OCI-LY3 (cell line): ENCODE measurements at regions not wholly inside any gene's neighbourhood (a gene's known extent, or its start where the extent isn't known, plus 50 kb on each side); places are given as distances from the start of the nearest gene placed in this dataset.

Experiments used
- H2AFZ ChIP-seq: fragments of 200-600, 300-600 bp; shearing (Covaris generic); 2 replicates; pipeline ENCODE4 v1.6.0; 2014; ENCODE audit warnings: antibody characterized with exemption, low read depth, low read length
- H3K27ac ChIP-seq: fragments of 200-600, 300-600 bp; sonication (generic); 2 replicates; pipeline ENCODE4 v1.5.1; 2014; ENCODE audit warnings: mild to moderate bottlenecking, low read length, moderate library complexity, mixed read lengths
- H3K27me3 ChIP-seq: fragments of 200-600, 300-600 bp; sonication (generic); 2 replicates; pipeline ENCODE4 v1.6.1; 2014; ENCODE audit warnings: low read depth, low read length, mixed read lengths
- H3K36me3 ChIP-seq: fragments of 200-600, 300-600 bp; sonication (generic); replicated peaks from 2 replicates; pipeline ENCODE3; 2014; ENCODE audit warnings: low read depth, low read length, mixed read lengths
- H3K4me1 ChIP-seq: fragments of 300-600, 200-600 bp; sonication (generic); 2 replicates; pipeline ENCODE4 v1.6.1; 2014; ENCODE audit warnings: low read length, mixed read lengths
- H3K4me2 ChIP-seq: fragments of 200-600, 300-600 bp; sonication (generic); 2 replicates; pipeline ENCODE4 v1.6.1; 2014; ENCODE audit warnings: low read length, mixed read lengths
- H3K4me3 ChIP-seq: fragments of 300-600, 200-600 bp; sonication (generic); 2 replicates; pipeline ENCODE4 v1.5.1; 2014; ENCODE audit warnings: antibody characterized with exemption, mild to moderate bottlenecking, low read length, moderate library complexity
- H3K79me2 ChIP-seq: fragments of 300-600, 200-600 bp; shearing (Covaris generic); 2 replicates; pipeline ENCODE4 v1.6.1; 2014; ENCODE audit warnings: mild to moderate bottlenecking, low read length, mixed read lengths
- H3K9ac ChIP-seq: fragments of 300-600, 200-600 bp; shearing (Covaris generic); 2 replicates; pipeline ENCODE4 v1.6.0; 2014; ENCODE audit warnings: mild to moderate bottlenecking, low read length, moderate library complexity
- H3K9me3 ChIP-seq: fragments of 200-600, 300-600 bp; shearing (Covaris generic); 2 replicates; pipeline ENCODE4 v1.6.1; 2014; ENCODE audit warnings: low read length, mixed read lengths; ENCODE audit not compliant: insufficient read depth
- H4K20me1 ChIP-seq: fragments of 200-600, 300-600 bp; sonication (generic); 2 replicates; pipeline ENCODE4 v1.6.1; 2016; ENCODE audit warnings: low read length, mixed read lengths; ENCODE audit not compliant: insufficient read depth
- EZH2phosphoT487 ChIP-seq: fragments of 200-600 bp; shearing (Covaris generic); IDR thresholded peaks from 2 replicates; pipeline ENCODE4 v1.6.1; 2018; ENCODE audit warnings: antibody characterized with exemption, mixed run types, low read depth
- TF ChIP-seq, protein P1 (sequence below): fragments of 200-600, 300-600 bp; sonication (generic); IDR thresholded peaks from 2 replicates; pipeline ENCODE4 v1.5.1; 2014; ENCODE audit warnings: antibody characterized with exemption, low read length, low read depth

DNA sequence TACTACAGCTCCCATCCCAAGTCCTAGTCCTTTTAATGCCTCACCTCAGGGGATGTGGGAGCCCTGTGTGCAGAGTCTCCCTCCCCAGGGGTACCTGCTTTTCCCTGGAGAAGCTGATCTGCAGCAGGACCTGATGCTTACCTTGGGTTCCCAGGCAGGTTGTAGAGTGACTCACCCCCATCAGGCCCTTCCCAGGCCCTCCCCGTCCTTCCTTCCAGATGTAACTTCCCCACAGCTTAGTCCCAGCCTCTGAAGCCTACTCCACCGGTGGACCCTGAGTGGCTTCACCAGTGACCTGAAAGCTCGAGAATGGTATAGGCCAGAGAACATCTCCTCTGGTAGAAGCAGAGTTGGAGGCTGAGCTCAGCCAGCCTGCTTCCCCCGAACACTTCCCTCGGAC is 254.2 kb upstream of the STT3B start:
- TF ChIP-seq, protein P1, sequence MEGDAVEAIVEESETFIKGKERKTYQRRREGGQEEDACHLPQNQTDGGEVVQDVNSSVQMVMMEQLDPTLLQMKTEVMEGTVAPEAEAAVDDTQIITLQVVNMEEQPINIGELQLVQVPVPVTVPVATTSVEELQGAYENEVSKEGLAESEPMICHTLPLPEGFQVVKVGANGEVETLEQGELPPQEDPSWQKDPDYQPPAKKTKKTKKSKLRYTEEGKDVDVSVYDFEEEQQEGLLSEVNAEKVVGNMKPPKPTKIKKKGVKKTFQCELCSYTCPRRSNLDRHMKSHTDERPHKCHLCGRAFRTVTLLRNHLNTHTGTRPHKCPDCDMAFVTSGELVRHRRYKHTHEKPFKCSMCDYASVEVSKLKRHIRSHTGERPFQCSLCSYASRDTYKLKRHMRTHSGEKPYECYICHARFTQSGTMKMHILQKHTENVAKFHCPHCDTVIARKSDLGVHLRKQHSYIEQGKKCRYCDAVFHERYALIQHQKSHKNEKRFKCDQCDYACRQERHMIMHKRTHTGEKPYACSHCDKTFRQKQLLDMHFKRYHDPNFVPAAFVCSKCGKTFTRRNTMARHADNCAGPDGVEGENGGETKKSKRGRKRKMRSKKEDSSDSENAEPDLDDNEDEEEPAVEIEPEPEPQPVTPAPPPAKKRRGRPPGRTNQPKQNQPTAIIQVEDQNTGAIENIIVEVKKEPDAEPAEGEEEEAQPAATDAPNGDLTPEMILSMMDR: no peak
- no peak for TF ChIP-seq EZH2phosphoT487

DNA sequence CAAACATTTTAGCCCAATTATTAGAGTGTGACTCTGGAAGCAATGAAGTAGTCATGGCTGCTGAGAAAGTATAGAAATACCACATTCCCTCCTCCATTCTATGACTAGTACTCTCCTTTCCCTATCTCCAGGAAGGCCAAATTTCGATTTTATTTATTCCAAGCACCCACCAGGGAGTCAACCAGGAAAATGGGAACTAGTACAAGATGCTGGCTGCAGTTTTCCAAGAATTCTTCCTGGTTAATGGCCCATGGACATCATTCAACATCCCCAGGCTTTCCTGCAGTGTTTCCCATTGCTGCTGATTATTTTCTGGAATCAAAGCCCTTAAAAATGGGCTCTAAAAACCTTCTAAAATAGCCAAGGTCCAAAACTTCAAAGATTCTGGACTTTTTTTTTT is 247.9 kb upstream of the STT3B start:
- H3K27me3 ChIP-seq: no peaks in the 10 kb centered on the region
- no peaks in the 10 kb centered on the region for H3K36me3 ChIP-seq
- H3K9ac ChIP-seq: no peak overlapping the region
- H3K79me2 ChIP-seq: no peaks in the 10 kb centered on the region
- no peak overlapping the region for H3K4me3 ChIP-seq
- no peaks in the 10 kb centered on the region for H3K4me1 ChIP-seq
- H3K9me3 ChIP-seq: no peaks in the 10 kb centered on the region
- no peak overlapping the region for H3K27ac ChIP-seq
- no peak for TF ChIP-seq EZH2phosphoT487
- TF ChIP-seq, protein P1: no peak
- no peaks in the 10 kb centered on the region for H4K20me1 ChIP-seq
- no peak overlapping the region for H2AFZ ChIP-seq
- no peak overlapping the region for H3K4me2 ChIP-seq

More for the DNA sequence above, 254.2 kb upstream of the STT3B start:
- no peaks in the 10 kb centered on the region for H3K36me3 ChIP-seq
- no peak overlapping the region for H3K4me2 ChIP-seq
- H3K4me3 ChIP-seq: no peak overlapping the region
- no peak overlapping the region for H3K9ac ChIP-seq
- H3K27me3 ChIP-seq: no peaks in the 10 kb centered on the region
- no peak overlapping the region for H3K27ac ChIP-seq
- no peaks in the 10 kb centered on the region for H3K79me2 ChIP-seq
- H2AFZ ChIP-seq: no peak overlapping the region
- no peaks in the 10 kb centered on the region for H3K9me3 ChIP-seq
- H4K20me1 ChIP-seq: no peaks in the 10 kb centered on the region
- 0 out of 2 replicates have a peak, but pooled peaks cover 2% of the 10 kb centered on the region for H3K4me1 ChIP-seq

DNA sequence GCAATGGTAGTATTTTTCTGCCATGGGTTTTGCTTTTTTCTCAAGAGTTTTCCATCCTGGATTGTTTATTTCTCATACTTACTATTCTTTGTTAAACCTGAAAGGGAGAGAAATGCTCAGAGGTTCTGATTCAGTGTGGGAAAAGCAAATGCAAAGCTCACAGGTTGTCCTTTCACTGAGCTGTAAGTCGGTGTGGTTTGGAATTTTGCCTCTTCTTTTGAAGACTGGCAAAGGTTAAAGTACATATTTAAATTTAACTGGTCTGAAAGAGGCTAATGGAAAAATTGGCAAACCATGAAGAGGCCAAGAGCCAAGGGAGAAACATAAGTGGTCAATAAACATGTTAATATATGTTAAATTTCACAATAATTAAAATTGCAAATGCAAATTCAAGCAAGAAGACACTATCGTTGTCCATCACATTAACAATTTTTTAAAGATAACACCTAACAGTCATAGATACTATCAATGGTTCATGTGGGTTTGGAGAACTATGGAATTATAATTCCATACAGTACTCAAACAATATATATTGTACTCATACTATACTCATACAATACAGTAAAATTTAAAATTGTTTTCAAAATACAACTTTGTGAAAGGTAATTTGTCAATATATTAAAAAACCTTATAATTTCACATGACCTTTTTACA is 246.8 kb upstream of the STT3B start:
- no peak overlapping the region for H2AFZ ChIP-seq
- no peak for TF ChIP-seq EZH2phosphoT487
- TF ChIP-seq, protein P1: no peak

DNA sequence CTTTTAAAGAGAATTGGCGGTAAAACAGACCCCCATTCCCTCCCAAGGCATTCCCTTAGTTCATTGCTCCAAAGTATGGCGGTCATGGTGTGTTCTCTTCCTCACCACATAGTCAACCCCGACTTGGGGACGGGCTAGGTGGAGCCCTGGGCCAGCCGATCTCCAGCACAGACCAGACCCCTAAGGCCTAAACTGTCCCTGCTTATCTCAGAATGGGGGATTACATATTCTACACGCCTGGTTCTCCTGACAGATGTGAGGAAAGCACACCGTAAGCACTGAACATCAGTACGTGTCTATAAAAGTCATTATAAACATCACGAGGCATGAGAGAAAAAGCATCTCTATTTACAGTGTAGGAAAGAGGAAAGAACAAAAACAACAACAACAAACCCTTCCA is 244.5 kb upstream of the STT3B start:
- no peaks in the 10 kb centered on the region for H3K4me1 ChIP-seq
- H3K9ac ChIP-seq: no peak overlapping the region
- no peak overlapping the region for H3K4me2 ChIP-seq
- no peaks in the 10 kb centered on the region for H3K27me3 ChIP-seq
- H3K27ac ChIP-seq: no peak overlapping the region
- H3K9me3 ChIP-seq: no peaks in the 10 kb centered on the region
- H2AFZ ChIP-seq: no peak overlapping the region
- TF ChIP-seq, protein P1: no peak
- no peak for TF ChIP-seq EZH2phosphoT487
- H3K4me3 ChIP-seq: no peak overlapping the region
- no peaks in the 10 kb centered on the region for H4K20me1 ChIP-seq
- H3K79me2 ChIP-seq: no peaks in the 10 kb centered on the region
- no peaks in the 10 kb centered on the region for H3K36me3 ChIP-seq

More for the DNA sequence above, 246.8 kb upstream of the STT3B start:
- Histone ChIP-seq H3K36me3 (no peaks in the 10 kb centered on the region), H3K4me3 (no peak overlapping the region), H3K9ac (no peak overlapping the region), H3K9me3 (no peaks in the 10 kb centered on the region), H3K4me1 (no peaks in the 10 kb centered on the region), H3K4me2 (no peak overlapping the region), H4K20me1 (no peaks in the 10 kb centered on the region), H3K79me2 (no peaks in the 10 kb centered on the region), H3K27ac (no peak overlapping the region), H3K27me3 (no peaks in the 10 kb centered on the region)
